Stomach (tissue), 8 donors: ENCODE measurements at regions not wholly inside any gene's neighbourhood (a gene's known extent, or its start where the extent isn't known, plus 50 kb on each side); places are given as distances from the start of the nearest gene placed in this dataset.

Source experiments
- DNase-seq, 2 donors: peaks; one replicate each; pipeline versions ENCODE4 v3.0.0 to v3.0.0-alpha.2; 2013 to 2019
- H3K27ac ChIP-seq, 5 donors: fragments of 200-600 bp in 4 of 5; sonication (generic) in 4 of 5; one replicate each; pipeline ENCODE4 v1.5.1; 2013 to 2019; ENCODE audit warnings: mild to moderate bottlenecking in 1 of 5, moderate library complexity in 1 of 5
- H3K27me3 ChIP-seq, 3 donors: fragments of 200-600 bp; sonication (generic); one replicate each; pipeline ENCODE4 v1.5.1; 2017 to 2019; ENCODE audit warnings: mixed run types in 1 of 3
- H3K36me3 ChIP-seq, 4 donors: fragments of 200-600 bp; sonication (generic); 1 replicate in 3 of 4; 2 replicates in 1 of 4; pipeline ENCODE4 v1.5.1; 2016 to 2019
- H3K4me1 ChIP-seq, 4 donors: fragments of 200-600 bp; sonication (generic); one replicate each; pipeline ENCODE4 v1.5.1; 2016 to 2019
- H3K4me3 ChIP-seq, 4 donors: fragments of 200-600 bp; sonication (generic) in 3 of 4; one replicate each; pipeline ENCODE4 v1.5.1; 2016 to 2019; ENCODE audit warnings: mild to moderate bottlenecking in 1 of 4
- H3K9me3 ChIP-seq, 4 donors: fragments of 200-600 bp; sonication (generic); one replicate each; pipeline ENCODE4 v1.5.1; 2016 to 2019
- CTCF ChIP-seq, 7 experiments: fragments of 450-650 bp in 4 of 7; fragments of 200-600 bp in 3 of 7; sonication (generic) in 3 of 7; IDR thresholded peaks; one replicate each; pipeline ENCODE4 v1.5.1; 2016 to 2019; ENCODE audit warnings: antibody characterized with exemption in 7 of 7, control low read depth in 2 of 7, mild to moderate bottlenecking in 1 of 7
- EP300 ChIP-seq: sonication (generic); formaldehyde crosslinking; IDR thresholded peaks from one replicate; pipeline ENCODE4 v1.6.1; 2017; ENCODE audit warnings: antibody characterized with exemption
- POLR2A ChIP-seq, 4 donors: fragments of 450-650 bp; IDR thresholded peaks; one replicate each; pipeline ENCODE4 v1.6.1; 2016; ENCODE audit warnings: antibody characterized with exemption in 4 of 4, control low read depth in 2 of 4, mild to moderate bottlenecking in 1 of 4, moderate library complexity in 1 of 4
- POLR2AphosphoS5 ChIP-seq, 3 donors: sonication (generic); formaldehyde crosslinking; IDR thresholded peaks; one replicate each; pipeline ENCODE4 v1.6.1; 2016; ENCODE audit warnings: antibody characterized with exemption in 3 of 3
- WGBS, 5 donors: extraction: QIAGEN DNeasy Blood & Tissue Kit in 3 of 5; methylation state at CpG; one replicate each; pipeline versions ENCODE4 v1.1.5 to v1.1.7; 2013 to 2018; 5-methylcytosine and 5-hydroxymethylcytosine counted together
- intact Hi-C: fragments of 100-400 bp; cut with DNase I; formaldehyde crosslinking; loops from one replicate; pipeline ENCODE4 v1.15.1; 2023; ENCODE audit warnings: low total_unique reads
- donor health status: healthy with polysubstance abuse.
- donor health status: Bipolar disorder and iron deficiency.
- donor health status: healthy.

DNA sequence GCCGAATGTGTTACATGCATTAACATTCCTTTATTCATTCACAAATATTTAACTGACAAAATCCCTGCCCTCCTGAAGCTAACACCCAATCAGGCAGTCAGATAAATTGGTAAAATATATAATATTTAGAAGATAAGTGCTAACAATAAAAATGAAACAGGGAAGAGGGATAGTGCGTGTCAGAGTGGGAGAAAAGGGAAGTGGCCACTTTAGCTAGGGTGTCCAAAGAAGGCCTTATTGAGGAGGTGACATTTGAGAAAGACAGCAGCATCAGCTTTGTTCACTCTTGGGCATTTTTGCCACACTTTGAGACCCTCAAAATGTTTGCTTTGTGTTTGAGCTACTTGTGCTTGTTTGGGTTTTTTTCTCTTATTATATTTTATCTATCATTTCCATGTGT, 317.8 kb downstream of the SNX13 start:
- Histone ChIP-seq H3K4me1 (peaks cover 5 to 19% (median 7%) of the 10 kb centered on the region in 4 donors), H3K9me3 (no peaks in the 10 kb centered on the region), H3K27ac (no peak overlapping the region), H3K4me3 (no peak overlapping the region), H3K27me3 (no peaks in the 10 kb centered on the region), H3K36me3 (no peaks in the 10 kb centered on the region)
- TF ChIP-seq EP300 (no peak), CTCF (IDR thresholded peaks at IDR 0.05) (no peak), POLR2AphosphoS5 (IDR thresholded peaks at IDR 0.05) (no peak)
- 70 to 90% (median 86%) methylated on average over 2 of the region's 2 CpGs for WGBS, 5 donors
- intact Hi-C loops = no loop called here
- DNase-seq = no peak

DNA sequence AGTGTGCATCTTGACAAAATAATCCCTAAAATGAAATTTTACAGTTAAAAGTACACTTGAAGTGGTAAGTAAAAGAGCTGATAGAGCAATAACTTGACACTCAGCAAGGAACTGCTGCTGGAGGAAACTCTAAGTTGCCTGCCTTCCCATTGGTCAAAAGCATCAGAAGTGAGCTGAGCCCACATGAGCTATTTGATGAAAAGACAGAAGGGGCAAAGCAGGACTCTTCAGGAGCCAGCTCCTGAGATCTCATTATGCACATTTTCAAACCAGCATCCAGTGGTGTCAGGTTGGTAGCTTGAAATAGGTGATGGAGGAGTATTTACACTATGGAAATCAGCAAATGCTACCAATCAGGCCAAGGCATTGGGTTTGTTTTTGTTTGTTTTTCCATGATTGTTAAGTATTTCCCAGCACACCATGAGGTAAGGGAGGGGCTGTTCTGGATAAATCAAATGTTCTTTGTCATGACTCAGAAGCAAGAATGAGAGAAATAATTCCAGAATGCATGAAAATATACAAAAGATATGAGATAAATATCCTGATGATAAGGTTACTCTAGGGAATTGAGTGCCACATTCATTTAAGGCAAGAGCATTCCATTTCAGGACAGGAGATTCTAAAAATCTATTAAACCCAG, 316.6 kb downstream of the SNX13 start:
- Histone ChIP-seq H3K27me3 (no peaks in the 10 kb centered on the region), H3K36me3 (no peaks in the 10 kb centered on the region), H3K4me1 (peaks cover 0 to 10% (median 0%) of the 10 kb centered on the region in 4 donors), H3K9me3 (no peaks in the 10 kb centered on the region), H3K4me3 (no peak overlapping the region), H3K27ac (no peak overlapping the region)
- TF ChIP-seq EP300 = no peak
- intact Hi-C loops = no loop called here
- no peak for DNase-seq

GRCh38 chr7:17624379-17624778, 315.9 kb downstream of the SNX13 start:
- H3K27me3 ChIP-seq = no peaks in the 10 kb centered on the region
- H3K4me3 ChIP-seq = no peak overlapping the region
- no peak for DNase-seq
- no peaks in the 10 kb centered on the region for H3K9me3 ChIP-seq
- no peak overlapping the region for H3K27ac ChIP-seq
- intact Hi-C loops = no loop called here
- H3K4me1 ChIP-seq = peaks cover 0 to 4% (median 0%) of the 10 kb centered on the region in 4 donors
- H3K36me3 ChIP-seq = no peaks in the 10 kb centered on the region
- TF ChIP-seq POLR2AphosphoS5 (IDR thresholded peaks at IDR 0.05) (no peak), CTCF (IDR thresholded peaks at IDR 0.05) (no peak), EP300 (no peak), POLR2A (IDR thresholded peaks at IDR 0.05) (no peak)

- H3K36me3 ChIP-seq = no peaks in the 10 kb centered on the region
- no peaks in the 10 kb centered on the region for H3K27me3 ChIP-seq
- WGBS, 5 donors = 76 to 90% (median 86%) methylated on average over 3 of the region's 3 CpGs
- H3K9me3 ChIP-seq = no peaks in the 10 kb centered on the region
- intact Hi-C loops = no loop called here
- H3K4me3 ChIP-seq = no peak overlapping the region
- no peak for TF ChIP-seq POLR2AphosphoS5 (IDR thresholded peaks at IDR 0.05)
- TF ChIP-seq CTCF (IDR thresholded peaks at IDR 0.05) = no peak
- no peak for TF ChIP-seq POLR2A (IDR thresholded peaks at IDR 0.05)
- TF ChIP-seq EP300 = no peak
- H3K27ac ChIP-seq = no peak overlapping the region
- H3K4me1 ChIP-seq = peaks cover 0 to 4% (median 0%) of the 10 kb centered on the region in 4 donors
- no peak for DNase-seq
These were observed 315.3 kb downstream of the SNX13 start for GRCh38 chr7:17625043-17625442.

DNA sequence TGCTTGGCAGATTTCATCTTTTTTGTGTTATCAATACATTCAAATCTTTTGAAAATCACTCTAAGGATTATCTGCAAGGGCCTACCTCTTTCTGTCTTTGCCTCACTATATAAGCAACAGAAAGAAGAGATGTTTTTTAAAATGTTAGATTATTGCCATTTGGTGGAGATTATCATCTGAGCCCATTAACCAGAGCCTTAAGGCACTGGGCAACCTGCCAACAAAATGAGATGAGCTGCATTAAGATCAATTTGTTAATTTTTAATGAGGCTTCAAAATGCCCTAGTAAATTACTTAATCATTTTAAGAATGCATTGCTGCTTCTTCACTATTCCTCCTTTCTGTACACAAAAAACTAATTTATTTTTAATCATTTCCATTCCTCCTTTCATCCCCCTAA, 314.1 kb downstream of the SNX13 start:
- H3K27me3 ChIP-seq = no peaks in the 10 kb centered on the region
- H3K4me3 ChIP-seq = no peak overlapping the region
- H3K36me3 ChIP-seq = no peaks in the 10 kb centered on the region
- intact Hi-C loops = no loop called here
- no peaks in the 10 kb centered on the region for H3K9me3 ChIP-seq
- no peak overlapping the region for H3K27ac ChIP-seq
- no peak for DNase-seq
- peaks cover 0 to 4% (median 0%) of the 10 kb centered on the region in 4 donors for H3K4me1 ChIP-seq
- no peak for TF ChIP-seq CTCF (IDR thresholded peaks at IDR 0.05)
- no peak for TF ChIP-seq EP300
- TF ChIP-seq POLR2A (IDR thresholded peaks at IDR 0.05) = no peak
- TF ChIP-seq POLR2AphosphoS5 (IDR thresholded peaks at IDR 0.05) = no peak
